ENCODE measurements at regions not wholly inside any gene's neighbourhood (a gene's known extent, or its start where the extent isn't known, plus 50 kb on each side); places are given as distances from the start of the nearest gene placed in this dataset.

DNA sequence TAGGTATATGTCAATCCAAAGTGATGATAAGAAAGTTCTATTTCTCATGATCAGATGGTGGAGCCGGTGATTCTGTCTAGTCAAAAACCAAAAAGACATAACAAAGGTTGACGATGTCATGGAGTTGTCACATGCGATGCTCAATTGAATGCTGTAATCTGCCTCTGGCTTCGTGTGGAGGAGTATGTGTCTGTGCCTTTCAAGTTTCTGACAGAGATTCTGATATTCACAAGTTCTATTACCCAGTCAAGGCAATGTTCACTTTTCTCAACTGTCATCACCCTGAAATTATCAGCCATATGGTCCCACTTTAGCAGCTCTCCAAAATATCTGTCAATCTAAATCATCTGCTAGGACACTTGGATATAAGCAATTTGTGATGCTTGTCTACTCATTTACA is 367.6 kb upstream of the PRR20A start:
- Histone ChIP-seq H4K91ac (replicated peaks; ENCODE audit: insufficient read length, low read length) (no peak overlapping the region), H3K4me2 (ENCODE audit: insufficient read depth in 1 of 2, low read depth in 2 of 2, low read length in 2 of 2) (no peak overlapping the region), H3K9me3 (ENCODE audit: insufficient read depth in 2 of 2, low read depth in 1 of 2, low read length in 1 of 2) (no peaks in the 10 kb centered on the region), H4K8ac (ENCODE audit: extremely low read depth, insufficient read depth, low read length) (no peak overlapping the region), H3K4me3 (ENCODE audit: extremely low read depth in 1 of 4, insufficient read depth in 2 of 4, low read depth in 3 of 4, low read length in 4 of 4) (no peak overlapping the region), H2BK5ac (ENCODE audit: low read depth, low read length) (no peak overlapping the region), H2BK20ac (ENCODE audit: low read length) (no peak overlapping the region), H3K18ac (ENCODE audit: extremely low read depth, low read length) (no peak overlapping the region), H3K27ac (ENCODE audit: low read depth, low read length) (no peak overlapping the region), H3K23ac (ENCODE audit: insufficient read length) (no peak overlapping the region), H3K9ac (replicated peaks in 1 of 4; ENCODE audit: extremely low read depth in 1 of 4, low read depth in 3 of 4, low read length in 3 of 4) (no peak overlapping the region), H2BK120ac (replicated peaks; ENCODE audit: low read depth, low read length) (no peak overlapping the region), H3K4ac (replicated peaks; ENCODE audit: insufficient read length, low read depth, low read length) (no peak overlapping the region), H3K36me3 (ENCODE audit: control insufficient read depth in 2 of 4, insufficient read depth in 4 of 4, low read length in 3 of 4) (no peaks in the 10 kb centered on the region), H2AK5ac (ENCODE audit: low read depth, low read length) (no peak overlapping the region), H2BK15ac (ENCODE audit: low read length) (no peak overlapping the region), H3K23me2 (ENCODE audit: low read depth, low read length) (no peaks in the 10 kb centered on the region), H2AFZ (ENCODE audit: low read length) (no peak overlapping the region), H4K5ac (ENCODE audit: insufficient read length, low read depth, low read length) (no peak overlapping the region), H4K20me1 (replicated peaks in 1 of 2; ENCODE audit: control insufficient read depth in 1 of 2, insufficient read depth in 2 of 2, low read length in 2 of 2) (no peaks in the 10 kb centered on the region), H3K79me2 (ENCODE audit: control insufficient read depth in 1 of 2, insufficient read depth in 2 of 2, low read length in 2 of 2) (no peaks in the 10 kb centered on the region), H3K14ac (ENCODE audit: insufficient read length) (no peak overlapping the region), H3K4me1 (replicated peaks in 1 of 4; ENCODE audit: control insufficient read depth in 3 of 4, insufficient read depth in 4 of 4, low read length in 3 of 4) (no peaks in the 10 kb centered on the region), H3K79me1 (ENCODE audit: low read depth, low read length) (no peaks in the 10 kb centered on the region), H3K56ac (replicated peaks; ENCODE audit: insufficient read length, low read depth, low read length) (no peak overlapping the region), H2BK12ac (ENCODE audit: low read depth, low read length) (no peak overlapping the region), H3K27me3 (replicated peaks in 1 of 4; ENCODE audit: control insufficient read depth in 3 of 4, extremely low read depth in 1 of 4, insufficient read depth in 3 of 4, low read length in 3 of 4) (no peaks in the 10 kb centered on the region)
- TF ChIP-seq ASH2L (IDR thresholded peaks at IDR 0.05; ENCODE audit: low read length) (no peak), BCL11A (IDR thresholded peaks at IDR 0.05; ENCODE audit: low read depth in 2 of 2, low read length in 2 of 2) (no peak), RXRA (IDR thresholded peaks at IDR 0.05; ENCODE audit: insufficient read depth, low read depth, low read length) (no peak), CBX5 (IDR thresholded peaks at IDR 0.05; ENCODE audit: low read depth, low read length) (no peak), JUN (IDR thresholded peaks at IDR 0.05; ENCODE audit: low read depth, low read length) (no peak), SP4 (IDR thresholded peaks at IDR 0.05; ENCODE audit: low read length) (no peak), POLR2AphosphoS5 (IDR thresholded peaks at IDR 0.05; ENCODE audit: low read depth, low read length) (no peak), TBP (IDR thresholded peaks at IDR 0.05; ENCODE audit: low read depth, low read length) (no peak), SP1 (IDR thresholded peaks at IDR 0.05; ENCODE audit: low read depth, low read length) (no peak), FOSL1 (IDR thresholded peaks at IDR 0.05; ENCODE audit: insufficient read depth, low read depth, low read length) (no peak), TAF7 (optimal IDR thresholded peaks at IDR 0.05; ENCODE audit: borderline replicate concordance, low read depth, low read length) (no peak), YY1 (IDR thresholded peaks at IDR 0.05; ENCODE audit: low read depth, low read length) (no peak), KDM4A (IDR thresholded peaks at IDR 0.05; ENCODE audit: low read depth, low read length, severe bottlenecking) (no peak), POU5F1 (IDR thresholded peaks at IDR 0.05; ENCODE audit: low read depth, low read length) (no peak), NRF1 (IDR thresholded peaks at IDR 0.05; ENCODE audit: low read depth, low read length) (no peak), SRF (IDR thresholded peaks at IDR 0.05; ENCODE audit: low read depth, low read length) (no peak)
- TF ChIP-seq, protein P1, sequence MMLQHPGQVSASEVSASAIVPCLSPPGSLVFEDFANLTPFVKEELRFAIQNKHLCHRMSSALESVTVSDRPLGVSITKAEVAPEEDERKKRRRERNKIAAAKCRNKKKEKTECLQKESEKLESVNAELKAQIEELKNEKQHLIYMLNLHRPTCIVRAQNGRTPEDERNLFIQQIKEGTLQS (IDR thresholded peaks at IDR 0.05; ENCODE audit: insufficient read depth, low read depth, low read length): no peak
- ChIA-PET CTCF (ENCODE audit: partially characterized antibody) (interaction anchor here (1.0 kb wide), 1 partner anchor 10 kb away, joined by 3 read pairs; no protein-coding TSS in a partner anchor), POLR2A (ENCODE audit: partially characterized antibody) (no interaction called here)
- DNase-seq (ENCODE audit: low read depth in 1 of 2, low spot score in 2 of 2) (no peak), FAIRE-seq (no peak)
- WGBS, 2 experiments (ENCODE audit: extremely low coverage in 1 of 2, insufficient coverage in 1 of 2, insufficient read length in 1 of 2, insufficient replicate concordance in 2 of 2, low coverage in 1 of 2, low lambda C conversion rate in 2 of 2, missing lambda C conversion rate in 1 of 2): 93% methylated on average over 4 of the region's 4 CpGs; no CpG with 5 or more reads in 1 of the 2 experiments

All from H1 (cell line).